Activated CD4-positive, CD25-positive, alpha-beta regulatory T cell treated with anti-CD3 and anti-CD28 coated beads, Interleukin-2, amount 50 U/mL, for 72 hours (primary cell): ENCODE measurements at regions not wholly inside any gene's neighbourhood (a gene's known extent, or its start where the extent isn't known, plus 50 kb on each side); places are given as distances from the start of the nearest gene placed in this dataset.
"Not testable (repeated sequence)": the region's sequence is repeated elsewhere in the genome, so short reads cannot be mapped to it uniquely, and the experiment has no call there.

Source experiments
- DNase-seq: peaks from one replicate; pipeline ENCODE4 v3.0.0; 2021

DNA sequence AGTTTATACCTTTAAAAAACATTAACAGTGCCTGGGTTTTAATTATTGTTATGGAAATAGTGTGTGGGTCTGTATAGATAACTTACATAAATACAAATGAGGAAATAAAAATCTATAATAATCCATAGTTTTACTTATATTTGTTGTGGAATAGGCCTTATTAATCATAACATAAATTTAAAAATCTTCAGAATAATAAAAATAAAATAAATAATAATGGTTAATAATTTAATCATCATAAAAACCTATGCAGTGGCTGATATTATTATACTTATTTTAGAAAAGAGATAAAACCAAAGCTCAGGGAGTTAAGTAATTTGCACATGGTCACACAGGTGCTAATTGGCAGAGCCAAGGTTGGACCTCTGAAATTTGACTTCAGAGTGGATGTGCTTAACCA is 785.3 kb upstream of the SEMA6A start:
- DNase-seq: no peak

DNA sequence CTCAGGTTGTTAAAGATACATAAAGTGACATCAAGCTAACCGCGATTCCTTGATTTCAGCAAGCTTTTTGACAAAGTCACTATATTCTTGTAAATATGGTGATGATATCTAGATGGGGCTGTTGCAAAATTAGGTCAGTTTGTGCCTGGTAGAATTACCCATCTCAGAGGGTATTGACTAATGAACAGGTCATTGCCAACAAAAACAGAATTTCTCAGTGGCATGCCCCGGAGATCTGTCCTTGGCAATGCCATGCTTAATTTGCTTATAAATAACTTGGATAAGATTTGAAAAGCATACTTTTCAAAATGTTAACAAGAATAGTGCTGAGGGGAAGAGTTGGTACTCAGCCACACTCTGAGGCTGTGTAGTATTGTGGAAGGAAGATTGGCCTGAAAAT is 783.3 kb upstream of the SEMA6A start:
- DNase-seq: no peak

DNA sequence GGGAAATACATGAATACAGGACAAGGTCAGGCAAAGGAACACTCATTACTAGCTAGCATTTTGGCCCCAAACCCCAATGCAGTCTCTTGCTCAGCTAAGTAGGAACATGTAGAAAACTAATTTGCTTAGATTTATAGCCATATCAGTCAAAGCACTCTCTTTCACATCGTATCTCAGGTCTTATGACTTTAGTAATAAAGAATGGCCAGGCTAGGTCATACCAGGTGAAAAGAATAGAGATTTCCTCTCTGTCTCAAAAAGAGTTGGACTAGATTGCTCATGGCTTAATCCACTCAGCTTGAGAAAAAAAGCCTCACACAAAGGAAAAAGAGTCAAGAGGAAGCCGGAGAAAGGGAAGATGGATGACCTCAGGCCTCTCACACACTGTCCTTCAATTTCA is 772.7 kb upstream of the SEMA6A start:
- DNase-seq: no peak

DNA sequence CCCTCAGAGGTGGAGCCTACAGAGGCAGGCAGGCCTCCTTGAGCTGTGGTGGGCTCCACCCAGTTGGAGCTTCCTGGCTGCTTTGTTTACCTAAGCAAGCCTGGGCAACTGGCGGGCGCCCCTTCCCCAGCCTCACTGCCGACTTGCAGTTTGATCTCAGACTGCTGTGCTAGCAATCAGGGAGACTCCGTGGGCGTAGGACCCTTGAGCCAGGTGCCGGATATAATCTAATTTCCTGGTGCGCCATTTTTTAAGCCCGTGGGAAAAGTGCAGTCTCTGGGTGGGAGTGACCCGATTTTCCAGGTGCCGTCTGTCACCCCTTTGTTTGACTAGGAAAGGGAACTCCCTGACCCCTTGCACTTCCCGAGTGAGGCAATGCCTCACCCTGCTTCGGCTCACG is 769.1 kb upstream of the SEMA6A start:
- DNase-seq: not testable (repeated sequence)

DNA sequence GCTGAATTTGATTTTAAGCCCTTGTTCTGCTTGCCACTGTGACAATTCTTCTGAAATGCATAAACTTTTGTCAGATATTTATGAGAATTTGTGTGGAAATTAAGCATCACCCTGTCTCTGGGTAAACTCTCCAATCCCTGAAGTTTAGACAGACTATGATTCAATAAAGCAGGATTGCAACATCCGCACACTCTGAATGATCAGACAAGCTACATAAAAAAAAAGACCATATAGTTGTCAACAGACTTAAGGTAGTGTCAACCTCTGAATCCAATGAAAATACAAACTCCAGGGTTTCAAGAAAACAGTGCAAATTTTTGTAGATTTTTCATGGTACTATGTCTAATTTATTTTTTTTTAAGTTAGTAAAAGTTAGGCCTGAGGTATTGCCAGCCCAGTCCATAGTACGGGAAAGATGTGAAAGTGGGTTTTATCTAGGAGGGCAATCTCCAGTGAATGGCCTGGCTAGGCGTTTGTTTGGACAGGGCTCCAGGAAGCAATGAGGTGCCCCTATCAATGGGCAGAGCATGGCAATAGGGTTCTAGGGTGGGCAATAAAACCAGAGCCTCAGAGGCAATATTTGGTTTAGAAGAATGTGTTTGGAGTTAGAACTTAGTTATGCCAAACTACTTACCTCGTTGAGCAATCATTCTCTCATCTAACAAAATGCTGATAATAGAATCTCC is 762.6 kb upstream of the SEMA6A start:
- DNase-seq: no peak

DNA sequence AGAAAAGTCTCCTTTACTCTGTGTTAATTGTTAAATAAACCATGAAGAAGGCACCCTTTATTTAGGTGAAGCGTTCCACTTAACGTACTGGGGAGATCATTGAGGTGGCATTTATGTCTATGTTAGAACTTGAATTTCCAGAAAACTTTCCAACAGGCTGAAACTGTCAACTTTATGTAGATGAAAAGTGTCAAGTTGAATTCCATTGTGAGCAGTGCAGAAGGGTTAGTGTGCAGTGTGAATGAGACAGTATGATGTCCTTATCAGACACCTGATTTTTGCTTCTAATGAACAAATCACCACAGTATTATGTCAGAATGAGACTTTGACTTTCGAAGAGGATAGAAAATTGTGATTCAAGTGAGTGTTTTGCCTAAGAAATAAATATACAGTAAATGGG is 761.6 kb upstream of the SEMA6A start:
- DNase-seq: no peak

DNA sequence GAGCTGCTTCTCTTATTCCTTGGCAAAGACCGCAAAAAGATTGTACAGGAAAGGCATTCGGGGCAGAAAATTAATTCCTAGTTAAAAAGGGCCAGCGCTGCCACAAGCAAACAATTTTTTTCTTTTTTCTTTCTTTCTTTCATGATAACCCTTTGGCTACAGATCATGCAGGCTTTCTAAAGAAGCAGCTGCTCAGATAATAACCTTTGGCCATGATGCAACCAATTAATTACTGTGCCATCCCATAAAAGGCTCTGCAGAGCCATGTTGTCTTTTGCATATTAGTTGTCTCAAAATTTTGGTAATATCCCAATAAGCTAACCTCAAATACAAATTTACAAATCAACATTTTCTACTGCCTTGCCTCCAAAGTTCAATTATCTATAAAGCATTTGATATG is 758.4 kb upstream of the SEMA6A start:
- no peak for DNase-seq

DNA sequence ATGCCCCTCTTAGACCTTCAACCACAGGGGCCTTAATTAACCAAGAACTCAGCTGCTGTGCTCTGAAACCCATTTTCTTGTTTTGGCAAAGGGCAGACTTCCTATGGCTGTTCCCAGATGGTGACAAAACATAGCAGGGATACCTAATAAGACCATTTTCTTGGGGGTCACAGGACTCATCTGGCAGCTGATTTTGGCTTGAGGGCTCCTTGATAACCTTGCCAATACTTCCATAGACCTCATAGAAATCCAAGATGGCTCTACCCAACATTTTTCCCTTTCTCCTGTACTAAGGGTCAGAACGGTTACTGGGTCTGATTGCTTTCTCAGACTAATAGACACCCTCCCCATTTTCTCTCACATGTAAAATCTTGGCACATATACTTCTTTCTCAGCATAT is 757.7 kb upstream of the SEMA6A start:
- DNase-seq: no peak

DNA sequence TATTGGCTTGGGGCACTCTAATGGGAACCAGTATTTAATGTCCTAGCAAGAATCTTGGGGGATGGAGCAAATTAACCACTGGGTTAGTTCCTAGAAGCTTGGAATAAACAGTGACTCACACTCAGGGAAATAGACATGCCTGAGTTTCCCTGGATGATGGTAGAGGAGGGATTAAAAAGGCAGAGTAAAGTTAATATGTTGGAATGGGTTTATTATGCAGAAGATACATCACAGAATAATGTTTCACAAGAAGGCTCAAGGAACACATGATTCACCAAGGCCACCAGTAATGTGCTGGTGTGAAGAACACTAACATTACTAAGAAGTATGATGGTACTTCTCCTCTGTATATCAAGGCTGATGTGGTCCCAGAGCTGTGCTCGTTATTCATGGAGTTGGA is 752.9 kb upstream of the SEMA6A start:
- no peak for DNase-seq

DNA sequence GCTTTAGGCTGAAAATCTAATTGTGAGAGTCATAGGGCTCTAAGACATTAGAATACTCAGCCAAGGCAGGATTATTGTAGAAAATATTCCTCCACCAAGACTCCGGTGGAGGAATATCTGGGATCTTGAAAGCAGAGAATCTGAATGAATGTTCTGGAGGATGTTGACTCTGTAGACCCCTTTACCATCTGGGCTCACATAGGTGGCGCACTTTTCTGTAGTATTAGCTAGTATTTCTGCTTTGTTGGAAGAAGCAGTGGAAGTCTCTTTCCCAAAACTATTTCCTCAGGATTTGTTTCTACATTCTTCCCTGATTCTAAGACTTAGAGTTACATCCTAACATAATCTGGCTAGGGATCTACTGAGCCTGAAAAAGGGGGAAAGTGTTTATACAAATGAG is 752.4 kb upstream of the SEMA6A start:
- DNase-seq: no peak

DNA sequence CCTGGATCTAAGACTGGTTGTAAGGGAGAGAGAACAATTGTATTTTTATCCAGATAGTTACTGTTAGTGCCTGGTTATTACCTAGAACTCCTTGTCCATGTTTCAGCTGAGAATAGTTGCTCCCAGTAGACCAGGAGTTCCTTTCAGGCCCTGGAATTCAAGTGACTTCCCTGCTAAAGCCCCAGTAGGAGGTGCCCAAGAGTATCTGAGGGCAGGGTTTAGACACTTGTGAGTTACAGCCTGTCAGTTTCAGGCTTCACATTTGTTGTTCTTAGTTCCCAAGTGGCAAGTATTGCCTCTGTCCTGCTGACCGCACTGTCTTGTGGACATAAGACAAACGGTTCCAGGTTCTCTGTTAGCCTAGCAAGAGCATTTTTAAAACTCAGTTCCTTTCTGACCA is 743.9 kb upstream of the SEMA6A start:
- no peak for DNase-seq

DNA sequence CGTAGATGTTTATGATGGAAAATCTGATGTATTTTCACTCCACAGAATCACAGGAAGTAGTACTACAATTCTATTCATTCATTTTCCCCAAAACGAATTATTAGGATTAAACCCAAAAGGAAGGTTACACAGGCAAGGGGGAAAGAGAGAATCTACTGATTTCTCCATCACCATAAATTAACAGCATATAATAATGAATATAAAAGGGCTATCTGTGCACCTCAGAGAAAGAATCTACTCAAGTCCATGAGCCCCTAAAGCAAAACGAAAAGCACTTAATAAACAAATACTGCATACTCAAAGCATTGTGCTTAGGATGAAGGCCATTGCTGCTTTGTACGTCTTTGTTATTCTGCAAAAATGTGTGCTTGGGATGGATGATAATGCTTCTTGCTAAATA is 740.5 kb upstream of the SEMA6A start:
- DNase-seq: no peak

DNA sequence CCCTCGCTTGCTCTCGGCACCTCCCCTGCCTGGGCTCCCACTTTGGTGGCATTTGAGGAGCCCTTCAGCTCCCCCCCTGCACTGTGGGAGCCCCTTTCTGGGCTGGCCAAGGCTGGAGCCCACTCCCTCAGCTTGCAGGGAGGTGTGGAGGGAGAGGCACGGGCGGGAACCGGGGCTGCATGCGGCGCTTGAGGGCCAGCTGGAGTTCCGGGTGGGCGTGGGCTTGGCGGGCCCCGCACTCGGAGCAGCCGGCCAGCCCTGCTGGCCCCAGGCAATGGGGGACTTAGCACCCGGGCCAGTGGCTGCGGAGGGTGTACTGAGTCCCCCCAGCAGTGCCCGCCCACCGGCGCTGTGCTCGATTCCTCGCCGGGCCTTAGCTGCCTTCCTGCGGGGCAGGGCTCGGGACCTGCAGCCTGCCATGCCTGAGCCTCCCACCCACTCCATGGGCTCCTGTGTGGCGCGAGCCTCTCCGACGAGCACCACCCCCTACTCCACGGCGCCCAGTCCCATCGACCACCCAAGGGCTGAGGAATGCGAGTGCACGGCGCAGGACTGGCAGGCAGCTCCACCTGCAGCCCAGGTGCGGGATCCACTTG is 730.0 kb upstream of the SEMA6A start:
- DNase-seq: not testable (repeated sequence)

DNA sequence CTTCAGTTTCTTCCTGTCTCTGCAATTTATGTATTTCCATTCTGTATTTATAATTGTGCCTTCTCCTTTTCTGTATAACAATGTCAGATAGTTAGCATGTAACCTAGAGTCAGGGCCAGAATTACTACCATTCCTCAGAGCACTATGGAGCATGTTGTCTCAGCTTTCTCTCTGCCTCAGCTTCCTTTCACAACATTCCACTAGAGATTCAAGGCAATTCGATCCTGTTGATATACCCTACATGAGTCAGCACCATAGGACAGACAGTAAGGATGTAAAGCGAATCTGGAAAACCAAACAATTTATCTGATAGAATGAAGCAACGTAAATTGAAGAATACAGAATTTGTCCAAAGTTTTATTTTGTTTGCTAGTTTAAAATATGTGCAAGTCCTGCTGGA is 728.3 kb upstream of the SEMA6A start:
- DNase-seq: no peak

DNA sequence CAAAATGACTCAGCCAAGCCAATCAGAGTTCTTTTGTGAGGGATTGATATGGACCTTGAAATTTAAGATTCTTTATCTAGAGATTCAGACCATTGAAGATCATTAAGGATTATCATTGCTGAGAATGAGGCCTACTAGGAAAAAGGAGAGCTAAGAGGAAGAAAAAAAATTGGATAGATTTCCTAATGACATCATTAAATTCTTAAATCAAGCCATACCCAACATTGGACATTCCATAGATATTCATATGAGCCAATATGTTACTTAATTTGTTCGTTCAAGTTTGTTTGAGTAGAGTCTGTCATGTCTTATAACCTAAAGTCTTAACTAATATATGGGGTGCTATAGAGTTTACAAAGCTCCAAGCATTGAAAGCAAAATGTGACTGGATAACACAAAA is 727.9 kb upstream of the SEMA6A start:
- DNase-seq: no peak

DNA sequence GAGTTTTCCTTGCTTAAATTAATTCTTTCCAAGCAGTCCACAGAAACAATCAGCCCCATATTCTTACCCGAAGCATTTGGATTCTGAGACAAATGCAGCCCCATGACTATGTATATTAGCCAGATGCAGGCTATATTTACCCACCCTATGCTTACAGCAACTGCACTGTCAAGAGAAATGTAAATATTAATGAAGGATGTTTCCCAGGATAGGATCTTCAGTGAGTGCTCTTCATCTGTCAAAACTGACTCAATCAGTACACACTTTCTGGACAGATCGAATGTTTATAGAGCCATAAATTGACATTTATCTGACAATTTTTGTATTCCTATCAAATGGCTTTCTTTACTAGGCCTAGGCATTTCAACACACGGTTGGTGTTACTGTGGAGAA is 725.3 kb upstream of the SEMA6A start:
- DNase-seq: no peak

DNA sequence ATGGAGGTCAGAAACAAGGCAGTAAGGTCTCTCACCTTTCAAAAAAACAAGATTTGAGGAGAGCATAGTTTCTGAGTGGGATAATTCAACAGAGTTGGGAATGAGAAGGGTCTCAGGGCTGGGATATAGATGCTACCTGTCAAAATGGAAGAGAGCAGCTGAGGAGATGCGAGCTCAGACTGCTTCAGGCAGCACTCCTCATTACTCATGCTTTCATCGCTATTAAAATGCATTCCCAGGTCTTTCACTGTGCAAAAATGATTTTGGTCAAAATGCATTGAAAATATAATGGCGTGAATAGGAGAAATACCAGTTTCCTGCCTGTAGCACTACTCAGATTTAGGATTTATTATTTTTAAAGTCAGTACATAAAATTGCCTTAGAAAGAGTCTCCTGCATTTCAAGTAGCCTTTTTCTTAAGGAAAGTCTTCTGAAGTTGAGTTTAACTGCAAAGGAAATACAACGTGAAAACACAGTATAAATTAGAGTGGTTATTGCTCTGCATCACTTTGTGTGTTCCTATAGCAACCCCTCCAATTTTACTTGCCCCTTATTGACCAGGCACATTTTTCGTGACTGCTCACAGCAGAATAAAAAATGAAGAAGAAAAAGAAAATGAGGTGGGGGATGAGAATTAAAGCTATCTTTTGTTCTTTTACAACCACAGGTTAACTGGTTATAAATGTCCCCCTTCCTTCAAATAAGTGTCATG is 724.8 kb upstream of the SEMA6A start:
- DNase-seq: no peak

DNA sequence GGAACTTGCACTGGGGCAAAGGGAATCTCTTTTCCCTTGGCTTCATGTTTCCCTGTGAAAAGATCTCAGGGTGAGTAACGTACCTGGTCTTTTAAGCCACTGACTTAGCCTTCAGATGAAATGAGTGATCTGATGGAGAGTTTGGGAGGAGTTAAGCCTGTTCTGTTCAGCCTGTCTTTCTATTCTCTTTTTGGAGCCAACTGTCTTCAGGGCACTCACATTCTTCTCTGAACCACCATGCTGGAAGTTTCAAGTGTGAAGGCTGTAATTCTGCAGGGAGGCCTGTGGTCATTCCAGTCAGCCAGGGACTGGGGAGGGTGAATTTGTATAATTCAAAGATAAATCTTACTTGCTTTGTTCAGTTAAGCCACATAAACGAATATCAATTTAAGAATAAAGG is 722.2 kb upstream of the SEMA6A start:
- no peak for DNase-seq

DNA sequence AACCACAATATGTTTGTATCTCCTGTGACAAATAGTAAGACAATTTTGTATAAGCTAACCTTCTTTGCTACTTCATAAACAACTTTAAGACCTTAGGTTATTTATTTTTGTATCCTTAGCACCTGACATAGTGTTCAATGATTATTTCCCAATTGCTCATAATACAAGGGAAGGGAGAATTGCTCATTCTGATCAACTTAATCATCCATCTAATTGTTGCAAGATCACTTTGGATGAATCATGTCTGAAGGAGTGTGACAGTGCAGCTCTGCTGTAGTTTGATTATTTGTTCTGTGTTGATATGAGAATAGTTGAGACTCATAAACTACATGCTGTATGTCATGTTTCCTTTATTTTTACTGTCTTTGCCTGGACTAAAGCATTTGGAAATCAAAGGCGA is 721.3 kb upstream of the SEMA6A start:
- DNase-seq: no peak

DNA sequence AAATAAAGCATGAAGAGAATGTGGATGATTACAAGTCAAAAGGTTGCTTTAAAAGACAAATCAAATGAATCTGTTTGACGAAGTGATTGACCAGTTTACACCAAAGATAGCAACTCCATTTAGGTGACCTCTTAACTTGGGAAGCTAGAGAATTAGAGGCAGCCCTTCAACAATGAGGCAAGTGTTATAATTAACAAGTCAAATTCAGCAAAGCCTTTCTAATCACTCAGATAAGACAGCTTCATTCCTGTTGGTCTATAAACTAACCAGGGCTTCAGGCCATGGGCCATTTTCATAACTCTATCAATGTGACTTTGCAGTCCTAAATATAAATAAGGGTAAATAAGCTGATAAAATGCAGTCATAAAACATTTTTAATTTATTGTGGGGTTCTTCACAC is 712.2 kb upstream of the SEMA6A start:
- no peak for DNase-seq

DNA sequence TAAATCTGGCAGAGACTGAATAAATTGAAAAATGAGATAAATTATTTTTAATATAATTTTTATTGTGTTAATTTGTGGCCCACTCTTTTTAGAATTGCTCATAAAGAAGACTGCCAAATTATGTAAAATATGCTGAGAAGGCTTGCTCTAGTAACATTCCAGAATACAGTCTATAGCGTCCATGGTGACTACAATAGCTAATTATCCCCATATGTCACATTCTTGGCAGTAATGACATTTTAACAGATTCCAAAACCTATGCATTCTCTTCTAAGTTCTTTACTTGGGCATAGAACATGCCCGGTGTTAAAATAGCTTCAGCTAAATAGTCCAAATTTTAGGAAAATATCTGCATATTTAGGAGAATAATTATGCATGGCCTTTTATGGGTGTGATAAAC is 697.0 kb upstream of the SEMA6A start:
- DNase-seq: no peak

DNA sequence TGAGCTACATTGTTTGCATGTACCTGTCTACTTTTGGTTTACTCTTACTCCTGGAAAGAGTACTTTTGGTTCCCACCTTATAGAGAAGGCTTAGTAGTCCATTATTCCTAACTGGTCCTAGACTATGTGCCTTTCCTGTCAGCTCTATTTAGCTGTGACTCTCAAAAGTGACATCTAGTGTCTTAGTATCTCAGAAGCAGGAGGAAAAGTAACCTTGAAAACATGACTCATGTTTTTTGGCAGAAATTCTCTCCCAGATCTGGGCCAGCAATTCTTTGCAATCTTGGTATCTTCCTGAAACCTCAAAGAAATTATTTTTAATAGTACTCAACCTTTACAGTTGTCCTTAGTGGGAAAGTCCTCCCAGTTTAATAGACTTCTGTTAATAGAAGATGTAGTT is 691.7 kb upstream of the SEMA6A start:
- DNase-seq: no peak

DNA sequence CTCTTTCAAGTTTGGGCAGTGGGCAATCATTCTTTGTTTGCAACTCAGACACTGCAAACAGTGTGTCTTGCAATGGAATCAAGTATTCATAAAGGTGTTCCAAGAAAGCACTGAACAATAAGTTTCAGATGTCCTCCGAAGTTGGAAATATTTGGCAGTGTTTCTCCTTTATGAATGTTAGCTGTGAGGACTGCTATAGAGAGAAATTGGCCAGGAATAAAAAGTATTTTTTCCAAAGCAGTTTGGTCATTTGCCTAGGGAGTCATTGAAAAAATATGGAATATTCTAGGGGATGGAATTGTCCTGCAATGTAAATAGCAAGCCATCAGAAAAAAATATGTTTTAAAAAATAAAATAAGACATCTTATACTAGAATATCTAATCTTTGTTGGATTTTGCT is 688.6 kb upstream of the SEMA6A start:
- no peak for DNase-seq

DNA sequence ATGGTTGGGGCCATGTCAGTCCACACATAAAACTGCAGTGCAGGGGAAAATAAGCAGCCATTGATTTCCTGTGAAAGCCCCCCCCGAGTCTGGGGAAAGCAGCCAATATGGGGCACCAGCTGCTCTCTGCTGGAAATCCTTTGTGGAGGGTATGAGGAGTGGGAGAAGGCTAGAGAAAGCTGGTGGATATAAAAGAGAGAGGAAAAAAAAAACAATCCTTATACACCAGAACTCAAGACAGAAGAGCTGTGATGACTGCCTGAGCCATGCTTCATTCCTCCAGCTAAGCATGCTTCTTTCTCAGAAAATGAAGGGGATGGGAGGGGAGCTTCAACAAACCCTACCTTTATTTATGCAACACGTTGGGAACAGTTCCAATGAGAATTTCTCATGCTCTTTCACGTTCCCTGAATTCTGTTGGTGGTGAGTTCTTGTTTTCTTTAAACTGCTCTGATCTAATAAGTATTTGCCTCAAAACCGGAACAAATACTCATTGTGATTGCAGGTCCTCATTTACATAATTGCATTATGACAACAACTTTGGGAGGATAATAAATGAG is 688.0 kb upstream of the SEMA6A start:
- no peak for DNase-seq
